Activated B cell treated with CpG ODN at 0.5 μM for 24 hours (primary cell): ENCODE measurements at regions not wholly inside any gene's neighbourhood (a gene's known extent, or its start where the extent isn't known, plus 50 kb on each side); places are given as distances from the start of the nearest gene placed in this dataset.

ENCODE experiments used
- ATAC-seq: fragments of 200-7000 bp; cut with Tn5 transposase; one replicate; pipeline ENCODE4 v1.10.0; 2021; ENCODE audit warnings: low read depth, mild to moderate bottlenecking, moderate library complexity
- CTCF ChIA-PET: fragments of 350-600 bp; sonication (Branson Sonifier 250); formaldehyde crosslinking; loops from one replicate; lab custom pipeline; 2021; ENCODE audit warnings: antibody characterized with exemption; lab: Charles Lee
- POLR2A ChIA-PET: fragments of 350-600 bp; sonication (Branson Sonifier 250); formaldehyde crosslinking; loops from one replicate; lab custom pipeline; 2021; ENCODE audit warnings: antibody characterized with exemption; lab: Charles Lee
- DNase-seq: peaks from one replicate; pipeline ENCODE4 v3.0.0; 2022
- H3K27ac Mint-ChIP-seq: one replicate; pipeline ENCODE4 v1.8.0; 2020; ENCODE audit warnings: mixed read lengths
- H3K27me3 Mint-ChIP-seq: one replicate; pipeline ENCODE4 v1.8.0; 2021; ENCODE audit warnings: mixed read lengths
- H3K36me3 Mint-ChIP-seq: one replicate; pipeline ENCODE4 v1.8.0; 2021; ENCODE audit warnings: low read depth, mixed read lengths
- H3K4me1 Mint-ChIP-seq: one replicate; pipeline ENCODE4 v1.8.0; 2021; ENCODE audit warnings: mixed read lengths
- H3K4me3 Mint-ChIP-seq: one replicate; pipeline ENCODE4 v1.8.0; 2020; ENCODE audit warnings: mild to moderate bottlenecking, mixed read lengths
- H3K9me3 Mint-ChIP-seq: one replicate; pipeline ENCODE4 v1.8.0; 2020; ENCODE audit warnings: mixed read lengths
- CTCF ChIP-seq: fragments of 200-600 bp; IDR thresholded peaks from one replicate; pipeline ENCODE4 v1.8.0; 2022; ENCODE audit warnings: antibody characterized with exemption, mild to moderate bottlenecking
- intact Hi-C: fragments of 100-400 bp; cut with micrococcal nuclease; formaldehyde crosslinking; loops from one replicate; pipeline ENCODE4 v1.15.1; 2024

DNA sequence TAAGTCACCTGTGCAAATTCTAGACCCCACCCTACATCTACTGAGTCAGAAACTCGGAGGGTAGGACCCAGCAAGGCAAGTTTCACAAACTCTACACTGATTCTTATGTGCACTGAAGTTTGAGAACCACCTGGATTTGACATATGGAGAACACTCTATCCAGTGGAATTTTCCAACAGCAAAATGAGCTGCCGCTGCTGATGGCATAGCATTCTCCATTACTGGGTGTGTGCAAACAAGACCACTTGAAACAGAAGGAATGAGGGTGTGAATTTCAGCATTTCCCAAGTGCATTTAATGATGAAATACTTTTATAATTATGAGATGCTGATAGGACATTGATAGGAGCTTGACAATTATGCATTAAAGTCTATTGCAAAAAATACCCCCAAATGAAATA is 229.1 kb upstream of the IL12B start:
- intact Hi-C loops: no loop called here
- DNase-seq: no peak
- H3K9me3 Mint-ChIP-seq: no peaks in the 10 kb centered on the region
- no peaks in the 10 kb centered on the region for H3K27me3 Mint-ChIP-seq
- no peak for TF ChIP-seq CTCF
- CTCF ChIA-PET: interaction anchor here (0.8 kb wide), 1 partner anchor 328 kb away, joined by 3 read pairs; no protein-coding TSS in a partner anchor
- H3K4me1 Mint-ChIP-seq: no peaks in the 10 kb centered on the region
- no peak for ATAC-seq
- no peak overlapping the region for H3K4me3 Mint-ChIP-seq
- POLR2A ChIA-PET: no interaction called here
- no peaks in the 10 kb centered on the region for H3K36me3 Mint-ChIP-seq
- H3K27ac Mint-ChIP-seq: no peak overlapping the region

GRCh38 chr5:159560088-159560487 is 229.8 kb upstream of the IL12B start:
- H3K9me3 Mint-ChIP-seq: no peaks in the 10 kb centered on the region
- intact Hi-C loops: no loop called here
- H3K27me3 Mint-ChIP-seq: no peaks in the 10 kb centered on the region
- POLR2A ChIA-PET: interaction anchor here (0.6 kb wide), 1 partner anchor 19 kb away, joined by 3 read pairs; no protein-coding TSS in a partner anchor
- no peak for TF ChIP-seq CTCF
- H3K4me1 Mint-ChIP-seq: no peaks in the 10 kb centered on the region
- no peak overlapping the region for H3K4me3 Mint-ChIP-seq
- CTCF ChIA-PET: interaction anchor here (0.8 kb wide), 1 partner anchor 327 kb away, joined by 3 read pairs; no protein-coding TSS in a partner anchor
- H3K36me3 Mint-ChIP-seq: no peaks in the 10 kb centered on the region
- H3K27ac Mint-ChIP-seq: no peak overlapping the region
- ATAC-seq: no peak
- no peak for DNase-seq

DNA sequence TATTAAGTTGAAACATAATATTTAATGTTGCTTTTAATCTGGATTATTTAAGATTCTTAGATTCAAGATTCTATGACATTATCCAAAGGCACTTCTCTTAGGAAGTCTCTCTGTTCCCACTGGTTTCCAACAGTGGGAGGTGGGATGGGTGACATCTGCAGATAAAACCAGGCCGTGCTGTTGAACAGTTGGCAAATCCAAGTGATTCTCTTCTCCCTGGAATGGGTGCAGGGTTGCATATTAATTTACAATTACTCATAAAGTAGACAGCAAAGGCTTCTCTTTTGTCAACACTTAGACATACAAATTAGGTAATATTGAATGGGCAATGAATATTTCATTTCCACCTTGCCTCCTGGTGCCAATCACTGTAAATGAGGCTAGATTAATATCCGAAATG is 233.7 kb upstream of the IL12B start:
- POLR2A ChIA-PET: no interaction called here
- CTCF ChIA-PET: no interaction called here

GRCh38 chr5:159566832-159567231 is 236.5 kb upstream of the IL12B start:
- H3K27ac Mint-ChIP-seq: no peak overlapping the region
- no peaks in the 10 kb centered on the region for H3K27me3 Mint-ChIP-seq
- ATAC-seq: no peak
- ChIA-PET POLR2A (no interaction called here), CTCF (no interaction called here)
- intact Hi-C loops: no loop called here
- no peaks in the 10 kb centered on the region for H3K36me3 Mint-ChIP-seq
- no peak overlapping the region for H3K4me3 Mint-ChIP-seq
- no peak for DNase-seq
- H3K9me3 Mint-ChIP-seq: no peaks in the 10 kb centered on the region
- H3K4me1 Mint-ChIP-seq: no peaks in the 10 kb centered on the region
- no peak for TF ChIP-seq CTCF

More for the DNA sequence above, 233.7 kb upstream of the IL12B start:
- Mint-ChIP-seq H3K4me3 (no peak overlapping the region), H3K36me3 (no peaks in the 10 kb centered on the region), H3K27me3 (no peaks in the 10 kb centered on the region), H3K4me1 (no peaks in the 10 kb centered on the region), H3K9me3 (no peaks in the 10 kb centered on the region), H3K27ac (no peak overlapping the region)
- ATAC-seq (no peak), DNase-seq (no peak)
- no peak for TF ChIP-seq CTCF
- intact Hi-C loops: no loop called here

DNA sequence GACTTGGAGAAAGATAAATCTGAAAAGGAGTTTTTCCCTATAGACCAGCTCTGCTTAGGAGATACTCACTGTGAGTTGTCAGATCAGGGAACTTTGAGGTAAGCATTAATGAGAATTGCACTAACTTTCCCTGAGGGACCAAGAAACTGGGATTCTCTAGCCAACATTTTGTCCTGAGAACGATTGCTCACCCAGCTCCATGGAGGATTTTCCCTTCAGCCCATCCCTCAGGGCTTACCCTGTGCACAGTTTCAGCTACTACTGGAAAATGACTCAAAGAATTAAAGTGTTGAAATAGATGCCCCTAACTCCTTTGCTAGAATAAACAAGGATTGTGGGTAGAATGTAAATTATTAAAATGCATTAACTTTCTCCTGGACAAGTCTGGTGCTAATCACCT is 237.2 kb upstream of the IL12B start:
- no peak for TF ChIP-seq CTCF
- H3K27ac Mint-ChIP-seq: no peak overlapping the region
- no peak overlapping the region for H3K4me3 Mint-ChIP-seq
- H3K36me3 Mint-ChIP-seq: no peaks in the 10 kb centered on the region
- intact Hi-C loops: no loop called here
- POLR2A ChIA-PET: no interaction called here
- H3K9me3 Mint-ChIP-seq: no peaks in the 10 kb centered on the region
- no peaks in the 10 kb centered on the region for H3K27me3 Mint-ChIP-seq
- CTCF ChIA-PET: no interaction called here
- no peak for DNase-seq
- ATAC-seq: no peak
- no peaks in the 10 kb centered on the region for H3K4me1 Mint-ChIP-seq
